NB4 (cell line): ENCODE measurements at regions not wholly inside any gene's neighbourhood (a gene's known extent, or its start where the extent isn't known, plus 50 kb on each side); places are given as distances from the start of the nearest gene placed in this dataset.

Experiments
- TF ChIP-seq, protein P1 (sequence below): IDR thresholded peaks from one replicate; pipeline ENCODE4 v1.5.1; 2012; ENCODE audit warnings: low read depth, low read length
- TF ChIP-seq, protein P2 (sequence below): IDR thresholded peaks from 2 replicates; pipeline ENCODE4 v1.6.1; 2011; ENCODE audit warnings: low read depth, low read length

DNA sequence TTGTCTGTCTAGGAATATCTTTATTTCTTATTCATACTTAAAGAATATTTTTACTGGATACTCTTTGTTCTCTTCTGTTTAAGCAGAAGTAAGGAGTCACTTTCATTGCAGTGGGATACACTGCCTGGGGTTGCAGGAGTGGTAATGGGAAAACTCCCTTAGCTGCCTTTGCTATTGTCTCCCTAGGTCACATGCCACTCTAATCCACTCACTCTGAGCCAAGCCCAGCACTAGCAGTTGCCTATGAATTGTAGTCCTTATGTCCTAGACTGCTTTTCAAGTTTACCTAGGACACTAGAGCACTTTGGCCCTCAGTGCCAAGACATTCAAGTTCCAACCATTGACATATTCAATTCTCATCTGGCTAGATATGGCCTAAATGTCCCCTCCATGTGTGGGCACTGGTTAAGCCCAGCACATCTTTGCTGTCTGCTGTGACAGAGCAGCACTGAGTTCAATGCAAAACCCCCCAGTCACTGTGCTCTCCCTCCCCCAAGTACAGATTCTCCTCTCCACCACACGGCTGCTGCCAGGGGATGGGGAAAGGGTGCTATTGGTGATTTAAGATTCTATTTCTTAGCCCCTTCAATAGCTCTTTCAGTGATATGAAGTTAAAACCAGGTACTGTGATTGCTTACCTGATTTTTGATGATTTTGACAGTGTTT lies 991.7 kb upstream of the KCND2 start:
- TF ChIP-seq, protein P1, sequence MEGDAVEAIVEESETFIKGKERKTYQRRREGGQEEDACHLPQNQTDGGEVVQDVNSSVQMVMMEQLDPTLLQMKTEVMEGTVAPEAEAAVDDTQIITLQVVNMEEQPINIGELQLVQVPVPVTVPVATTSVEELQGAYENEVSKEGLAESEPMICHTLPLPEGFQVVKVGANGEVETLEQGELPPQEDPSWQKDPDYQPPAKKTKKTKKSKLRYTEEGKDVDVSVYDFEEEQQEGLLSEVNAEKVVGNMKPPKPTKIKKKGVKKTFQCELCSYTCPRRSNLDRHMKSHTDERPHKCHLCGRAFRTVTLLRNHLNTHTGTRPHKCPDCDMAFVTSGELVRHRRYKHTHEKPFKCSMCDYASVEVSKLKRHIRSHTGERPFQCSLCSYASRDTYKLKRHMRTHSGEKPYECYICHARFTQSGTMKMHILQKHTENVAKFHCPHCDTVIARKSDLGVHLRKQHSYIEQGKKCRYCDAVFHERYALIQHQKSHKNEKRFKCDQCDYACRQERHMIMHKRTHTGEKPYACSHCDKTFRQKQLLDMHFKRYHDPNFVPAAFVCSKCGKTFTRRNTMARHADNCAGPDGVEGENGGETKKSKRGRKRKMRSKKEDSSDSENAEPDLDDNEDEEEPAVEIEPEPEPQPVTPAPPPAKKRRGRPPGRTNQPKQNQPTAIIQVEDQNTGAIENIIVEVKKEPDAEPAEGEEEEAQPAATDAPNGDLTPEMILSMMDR, result no peak
- TF ChIP-seq, protein P2, sequence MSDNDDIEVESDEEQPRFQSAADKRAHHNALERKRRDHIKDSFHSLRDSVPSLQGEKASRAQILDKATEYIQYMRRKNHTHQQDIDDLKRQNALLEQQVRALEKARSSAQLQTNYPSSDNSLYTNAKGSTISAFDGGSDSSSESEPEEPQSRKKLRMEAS, result no peak
